ENCODE measurements at regions not wholly inside any gene's neighbourhood (a gene's known extent, or its start where the extent isn't known, plus 50 kb on each side); places are given as distances from the start of the nearest gene placed in this dataset.
"Not testable (repeated sequence)": the region's sequence is repeated elsewhere in the genome, so short reads cannot be mapped to it uniquely, and the experiment has no call there.

DNA sequence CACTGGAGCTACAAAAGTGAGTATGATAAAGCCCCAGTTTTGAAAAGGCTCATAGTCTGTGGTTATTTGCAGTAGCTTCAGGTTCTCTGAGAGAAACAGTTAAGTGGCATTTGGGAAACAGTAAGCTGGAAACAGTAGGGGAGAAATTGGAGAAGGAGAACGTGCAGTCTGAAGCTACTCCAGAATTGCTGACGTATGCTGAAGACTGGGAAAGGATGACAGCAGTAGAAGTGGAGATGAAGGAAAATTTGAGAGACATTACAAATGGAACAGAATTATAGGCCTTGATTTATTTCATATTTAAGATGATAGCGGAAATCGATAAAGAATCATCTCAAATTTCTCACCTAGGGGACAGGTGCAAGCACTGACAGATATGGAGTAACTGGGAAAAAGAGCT is 248.8 kb downstream of the CAAP1 start:
- H3K4me1 ChIP-seq = no peaks in the 10 kb centered on the region
- no peaks in the 10 kb centered on the region for H3K27me3 ChIP-seq
- H3K4me3 ChIP-seq = no peak overlapping the region
- TF ChIP-seq CTCF (IDR thresholded peaks at IDR 0.05) (no peak), POLR2A (IDR thresholded peaks at IDR 0.05) (no peak)
- intact Hi-C loops (cut with DNase I) = no loop called here
- no peak for DNase-seq
- H3K9me3 ChIP-seq = no peaks in the 10 kb centered on the region
- no peak overlapping the region for H3K27ac ChIP-seq
- WGBS, 2 donors = 86 to 92% methylated on average over 4 of the region's 4 CpGs
- H3K36me3 ChIP-seq = no peaks in the 10 kb centered on the region

DNA sequence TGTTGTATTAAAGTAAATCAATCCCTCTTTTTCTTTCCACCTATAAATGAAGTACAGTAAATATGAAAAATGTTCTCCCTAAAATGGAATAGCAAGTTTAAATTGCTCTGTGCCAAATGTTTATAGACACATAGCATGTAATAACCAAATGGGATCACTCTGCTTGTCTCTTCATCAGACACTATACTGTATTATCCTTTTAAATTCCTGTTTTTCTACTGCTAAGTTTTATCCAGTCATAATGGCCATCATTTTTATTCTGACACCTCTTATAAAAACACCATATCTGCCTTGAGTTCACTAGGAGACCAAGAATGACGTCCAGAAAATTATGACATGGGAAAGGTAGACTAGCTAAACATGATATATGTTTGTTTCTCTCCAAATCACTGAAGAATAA is 252.8 kb downstream of the CAAP1 start:
- no peak overlapping the region for H3K27ac ChIP-seq
- intact Hi-C loops (cut with DNase I) = no loop called here
- WGBS, 2 donors = 25 to 28% methylated on average over 1 of the region's 1 CpG
- H3K27me3 ChIP-seq = no peaks in the 10 kb centered on the region
- DNase-seq = no peak
- H3K4me1 ChIP-seq = no peaks in the 10 kb centered on the region
- H3K36me3 ChIP-seq = no peaks in the 10 kb centered on the region
- H3K4me3 ChIP-seq = no peak overlapping the region
- H3K9me3 ChIP-seq = no peaks in the 10 kb centered on the region
- TF ChIP-seq CTCF (IDR thresholded peaks at IDR 0.05) = no peak
- no peak for TF ChIP-seq POLR2A (IDR thresholded peaks at IDR 0.05)

- H3K27me3 ChIP-seq = no peaks in the 10 kb centered on the region
- no peaks in the 10 kb centered on the region for H3K4me1 ChIP-seq
- TF ChIP-seq CTCF (IDR thresholded peaks at IDR 0.05) = no peak
- no peak for TF ChIP-seq POLR2A (IDR thresholded peaks at IDR 0.05)
- intact Hi-C loops (cut with DNase I) = no loop called here
- H3K9me3 ChIP-seq = no peaks in the 10 kb centered on the region
- H3K36me3 ChIP-seq = no peaks in the 10 kb centered on the region
- H3K27ac ChIP-seq = no peak overlapping the region
- WGBS, 2 donors = 42 to 58% methylated on average over 4 of the region's 4 CpGs
- DNase-seq = no peak
- H3K4me3 ChIP-seq = no peak overlapping the region
These were observed 255.5 kb downstream of the CAAP1 start for GRCh38 chr9:26637101-26637500.

- H3K36me3 ChIP-seq; H3K27ac ChIP-seq; H3K4me3 ChIP-seq; intact Hi-C loops (cut with DNase I); H3K9me3 ChIP-seq; H3K4me1 ChIP-seq; H3K27me3 ChIP-seq; DNase-seq: not testable (repeated sequence)
- WGBS, 2 donors = 39 to 54% methylated on average over 11 of the region's 12 CpGs
- TF ChIP-seq CTCF (IDR thresholded peaks at IDR 0.05) = peak in 1 of 6 experiments; percentile 12
These were observed 278.7 kb downstream of the CAAP1 start for GRCh38 chr9:26613851-26614350.

DNA sequence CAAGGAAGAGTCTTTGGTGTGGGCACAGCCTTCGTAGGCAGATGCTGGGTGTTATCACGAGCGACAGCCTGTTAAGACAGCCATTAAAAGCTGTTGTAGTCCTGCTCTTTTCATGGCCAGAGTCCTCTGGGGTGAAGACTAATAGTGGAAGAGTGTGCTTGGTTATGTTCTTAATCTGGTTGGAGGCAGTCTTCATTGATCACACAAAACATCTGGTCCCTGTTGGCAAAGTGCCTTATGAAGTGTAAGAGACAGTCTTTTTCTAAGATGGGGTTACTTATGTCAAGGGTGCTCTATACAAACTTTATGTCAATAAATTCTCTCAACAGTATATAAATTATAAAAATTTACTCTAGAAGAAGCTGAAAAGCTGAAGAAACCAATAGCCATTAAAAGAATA is 280.4 kb downstream of the CAAP1 start:
- H3K27ac ChIP-seq = no peak overlapping the region
- TF ChIP-seq POLR2A (IDR thresholded peaks at IDR 0.05) = no peak
- TF ChIP-seq CTCF (IDR thresholded peaks at IDR 0.05) = no peak
- no peaks in the 10 kb centered on the region for H3K27me3 ChIP-seq
- no peaks in the 10 kb centered on the region for H3K36me3 ChIP-seq
- no peak for DNase-seq
- H3K4me1 ChIP-seq = no peaks in the 10 kb centered on the region
- H3K9me3 ChIP-seq = no peaks in the 10 kb centered on the region
- no peak overlapping the region for H3K4me3 ChIP-seq
- 50 to 60% methylated on average over 3 of the region's 3 CpGs for WGBS, 2 donors
- intact Hi-C loops (cut with DNase I) = no loop called here
